ENCODE measurements at regions not wholly inside any gene's neighbourhood (a gene's known extent, or its start where the extent isn't known, plus 50 kb on each side); places are given as distances from the start of the nearest gene placed in this dataset.

- no peak for TF ChIP-seq ZNF646 (CRISPR knock-in tag; IDR thresholded peaks at IDR 0.05)
- no peak for TF ChIP-seq IRF2 (CRISPR knock-in tag; IDR thresholded peaks at IDR 0.05)
- TF ChIP-seq SNAPC5 (CRISPR knock-in tag; IDR thresholded peaks at IDR 0.05; ENCODE audit: borderline replicate concordance): no peak
- no peak for TF ChIP-seq NFIC (IDR thresholded peaks at IDR 0.05; ENCODE audit: low read length)
- no peak for TF ChIP-seq ZBTB2 (CRISPR knock-in tag; IDR thresholded peaks at IDR 0.05; ENCODE audit: low read depth)
- TF ChIP-seq KDM6A (CRISPR knock-in tag; IDR thresholded peaks at IDR 0.05; ENCODE audit: low read depth): no peak
- no peak for TF ChIP-seq ZNF10 (CRISPR knock-in tag; IDR thresholded peaks at IDR 0.05; ENCODE audit: borderline replicate concordance, low read depth)
- no peak for TF ChIP-seq DMTF1 (CRISPR knock-in tag; IDR thresholded peaks at IDR 0.05)
- no peak for TF ChIP-seq ZNF225 (CRISPR knock-in tag; IDR thresholded peaks at IDR 0.05)
- TF ChIP-seq NPAS2 (CRISPR knock-in tag; IDR thresholded peaks at IDR 0.05; ENCODE audit: borderline replicate concordance): no peak
- no peak for TF ChIP-seq NCOA2 (CRISPR knock-in tag; IDR thresholded peaks at IDR 0.05)
Observed at GRCh38 chr20:22348010-22348409, 236.4 kb downstream of the FOXA2 start (continued).

Data from HepG2 (cell line).